Activated CD8-positive, alpha-beta memory T cell treated with anti-CD3 and anti-CD28 coated beads, Interleukin-2, amount 50 U/mL, for 24 hours (primary cell): ENCODE measurements at regions not wholly inside any gene's neighbourhood (a gene's known extent, or its start where the extent isn't known, plus 50 kb on each side); places are given as distances from the start of the nearest gene placed in this dataset.

Source experiments
- DNase-seq: peaks from one replicate; pipeline ENCODE4 v3.0.0-alpha.2; 2020; ENCODE audit errors: extremely low read depth

GRCh38 chr3:94985778-94986177 is 922.9 kb downstream of the NSUN3 start:
- DNase-seq = no peak

GRCh38 chr3:94990952-94991705 is 928.3 kb downstream of the NSUN3 start:
- DNase-seq = no peak

GRCh38 chr3:94996743-94997142 is 933.9 kb downstream of the NSUN3 start:
- DNase-seq = no peak

- no peak for DNase-seq
Observed at GRCh38 chr3:95002438-95003046, 939.7 kb downstream of the NSUN3 start.

GRCh38 chr3:95028688-95029087 is 965.8 kb downstream of the NSUN3 start:
- DNase-seq = no peak

GRCh38 chr3:95029644-95030043 is 966.8 kb downstream of the NSUN3 start:
- no peak for DNase-seq

GRCh38 chr3:95036526-95037021 is 973.7 kb downstream of the NSUN3 start:
- no peak for DNase-seq

GRCh38 chr3:95037097-95037496 is 974.2 kb downstream of the NSUN3 start:
- DNase-seq = no peak

GRCh38 chr3:95037927-95038326 is 975.1 kb downstream of the NSUN3 start:
- no peak for DNase-seq

GRCh38 chr3:95044101-95044500 is 981.2 kb downstream of the NSUN3 start:
- no peak for DNase-seq

GRCh38 chr3:95048564-95048963 is 985.7 kb downstream of the NSUN3 start:
- DNase-seq = no peak

GRCh38 chr3:95049841-95050240 is 987.0 kb downstream of the NSUN3 start:
- DNase-seq = no peak

GRCh38 chr3:95055288-95055687 is 992.4 kb downstream of the NSUN3 start:
- no peak for DNase-seq

- DNase-seq = no peak
Observed at GRCh38 chr3:95082191-95082590, 1019.3 kb downstream of the NSUN3 start.

GRCh38 chr3:95084738-95085137 is 1021.9 kb downstream of the NSUN3 start:
- no peak for DNase-seq

- DNase-seq = no peak
Observed at GRCh38 chr3:95088464-95088863, 1025.6 kb downstream of the NSUN3 start.

- DNase-seq = no peak
Observed at GRCh38 chr3:95097493-95097892, 1034.6 kb downstream of the NSUN3 start.

GRCh38 chr3:95120921-95121320 is 1058.1 kb downstream of the NSUN3 start:
- no peak for DNase-seq

GRCh38 chr3:95123104-95123503 is 1060.2 kb downstream of the NSUN3 start:
- no peak for DNase-seq

GRCh38 chr3:95134693-95135413 is 1072.0 kb downstream of the NSUN3 start:
- DNase-seq = no peak

GRCh38 chr3:95148107-95148506 is 1085.2 kb downstream of the NSUN3 start:
- no peak for DNase-seq

- no peak for DNase-seq
Observed at GRCh38 chr3:95151590-95151989, 1088.7 kb downstream of the NSUN3 start.

GRCh38 chr3:95154766-95155165 is 1091.9 kb downstream of the NSUN3 start:
- DNase-seq = no peak
